Epithelial cell of proximal tubule (primary cell): ENCODE measurements at regions not wholly inside any gene's neighbourhood (a gene's known extent, or its start where the extent isn't known, plus 50 kb on each side); places are given as distances from the start of the nearest gene placed in this dataset.
A peak's percentile ranks its signal among the peaks of the same experiment; 100 is the strongest.

Experiments
- DNase-seq: peaks from one replicate; pipeline ENCODE4 v3.0.0-alpha.2; 2011; ENCODE audit warnings: low read depth
- H3K4me3 ChIP-seq: 2 replicates; pipeline ENCODE4 v1.5.1; 2011; ENCODE audit warnings: low read depth, mild to moderate bottlenecking, low read length
- TF ChIP-seq, protein P1 (sequence below): conservative IDR thresholded peaks from 2 replicates; pipeline ENCODE4 v1.5.1; 2012; ENCODE audit warnings: low read depth, mild to moderate bottlenecking, low read length

- H3K4me3 ChIP-seq, result no peak overlapping the region
- DNase-seq, result peak; percentile 77
- TF ChIP-seq, protein P1, sequence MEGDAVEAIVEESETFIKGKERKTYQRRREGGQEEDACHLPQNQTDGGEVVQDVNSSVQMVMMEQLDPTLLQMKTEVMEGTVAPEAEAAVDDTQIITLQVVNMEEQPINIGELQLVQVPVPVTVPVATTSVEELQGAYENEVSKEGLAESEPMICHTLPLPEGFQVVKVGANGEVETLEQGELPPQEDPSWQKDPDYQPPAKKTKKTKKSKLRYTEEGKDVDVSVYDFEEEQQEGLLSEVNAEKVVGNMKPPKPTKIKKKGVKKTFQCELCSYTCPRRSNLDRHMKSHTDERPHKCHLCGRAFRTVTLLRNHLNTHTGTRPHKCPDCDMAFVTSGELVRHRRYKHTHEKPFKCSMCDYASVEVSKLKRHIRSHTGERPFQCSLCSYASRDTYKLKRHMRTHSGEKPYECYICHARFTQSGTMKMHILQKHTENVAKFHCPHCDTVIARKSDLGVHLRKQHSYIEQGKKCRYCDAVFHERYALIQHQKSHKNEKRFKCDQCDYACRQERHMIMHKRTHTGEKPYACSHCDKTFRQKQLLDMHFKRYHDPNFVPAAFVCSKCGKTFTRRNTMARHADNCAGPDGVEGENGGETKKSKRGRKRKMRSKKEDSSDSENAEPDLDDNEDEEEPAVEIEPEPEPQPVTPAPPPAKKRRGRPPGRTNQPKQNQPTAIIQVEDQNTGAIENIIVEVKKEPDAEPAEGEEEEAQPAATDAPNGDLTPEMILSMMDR, result no peak
Measured at GRCh38 chr6:139549561-139550070, 175.2 kb upstream of the CITED2 start.

GRCh38 chr6:139547804-139548203 lies 173.4 kb upstream of the CITED2 start:
- TF ChIP-seq, protein P1, result no peak
- H3K4me3 ChIP-seq, result no peak overlapping the region
- DNase-seq, result no peak

GRCh38 chr6:139547122-139547776 lies 172.8 kb upstream of the CITED2 start:
- H3K4me3 ChIP-seq, result no peak overlapping the region
- TF ChIP-seq, protein P1, result no peak
- DNase-seq, result no peak

GRCh38 chr6:139546106-139546472 lies 171.6 kb upstream of the CITED2 start:
- TF ChIP-seq, protein P1, result no peak
- DNase-seq, result no peak
- H3K4me3 ChIP-seq, result no peak overlapping the region

DNA sequence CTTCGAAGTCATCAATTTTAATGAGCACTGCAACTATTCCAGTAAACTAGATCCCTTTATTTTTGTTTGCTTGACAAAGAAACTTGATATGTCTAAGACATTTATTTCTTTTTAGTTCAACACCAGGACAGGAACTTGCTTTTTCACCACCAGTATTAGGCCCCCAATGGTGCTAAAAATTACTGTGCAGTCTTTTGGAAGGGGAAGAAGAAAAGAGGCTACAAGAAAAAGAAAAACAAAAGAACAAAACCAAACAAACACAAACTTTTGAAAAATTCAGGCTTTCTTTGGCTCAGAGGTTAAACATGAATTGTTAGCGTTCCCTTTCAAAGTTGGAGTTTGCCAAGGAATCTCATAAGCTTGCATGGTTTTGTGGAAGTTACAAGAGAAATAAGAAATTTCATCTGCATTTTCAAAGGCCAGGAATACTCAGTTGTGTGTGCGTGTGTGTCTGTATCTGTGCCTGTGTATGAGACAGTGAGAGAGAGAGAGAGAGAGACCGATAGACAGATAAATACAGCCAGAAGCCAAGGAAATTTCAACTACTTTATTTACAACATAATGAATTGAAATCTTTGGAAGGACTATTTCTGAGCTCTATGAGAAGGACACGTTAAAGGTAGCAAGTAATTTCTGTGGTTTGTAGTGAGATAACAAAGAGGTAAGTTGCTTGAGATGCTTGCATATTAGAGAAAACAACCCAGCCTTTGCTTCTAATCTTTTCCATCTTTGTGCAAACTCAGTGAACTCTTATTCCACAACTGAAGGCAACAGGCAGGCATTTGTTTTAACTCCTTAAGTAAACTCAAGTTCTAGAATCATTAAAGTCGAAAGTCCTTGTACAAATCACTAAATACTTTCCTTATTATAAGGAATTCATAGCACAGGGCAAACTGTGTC lies 171.0 kb upstream of the CITED2 start:
- no peak overlapping the region for H3K4me3 ChIP-seq
- TF ChIP-seq, protein P1, result no peak
- no peak for DNase-seq

GRCh38 chr6:139544701-139545057 lies 170.2 kb upstream of the CITED2 start:
- H3K4me3 ChIP-seq, result no peak overlapping the region
- TF ChIP-seq, protein P1, result no peak
- DNase-seq, result no peak
